MM.1S (cell line): ENCODE measurements at regions not wholly inside any gene's neighbourhood (a gene's known extent, or its start where the extent isn't known, plus 50 kb on each side); places are given as distances from the start of the nearest gene placed in this dataset.

Source experiments
- DNase-seq: peaks from one replicate; pipeline ENCODE4 v3.0.0-alpha.2; 2015
- H2AFZ ChIP-seq: fragments of 300-600 bp; sonication (generic); 2 replicates; pipeline ENCODE4 v1.6.0; 2016; ENCODE audit warnings: antibody characterized with exemption, low read length
- H3F3A ChIP-seq: fragments of 300-600 bp; sonication (generic); 2 replicates; pipeline ENCODE4 v1.6.1; 2016; ENCODE audit warnings: mild to moderate bottlenecking, antibody characterized with exemption, low read length, moderate library complexity, mixed read lengths; ENCODE audit not compliant: insufficient read depth
- H3K27ac ChIP-seq: fragments of 300-600 bp; sonication (generic); 2 replicates; pipeline ENCODE4 v1.5.1; 2016; ENCODE audit warnings: mild to moderate bottlenecking, low read length
- H3K27me3 ChIP-seq: fragments of 300-600 bp; sonication (generic); replicated peaks from 2 replicates; pipeline ENCODE4 v1.6.0; 2016; ENCODE audit warnings: low read length; ENCODE audit not compliant: insufficient read depth
- H3K36me3 ChIP-seq: fragments of 300-600 bp; sonication (generic); replicated peaks from 2 replicates; pipeline ENCODE4 v1.6.1; 2016; ENCODE audit warnings: mild to moderate bottlenecking, low read length, mixed read lengths; ENCODE audit not compliant: insufficient read depth
- H3K4me1 ChIP-seq: fragments of 300-600 bp; sonication (generic); 2 replicates; pipeline ENCODE4 v1.6.1; 2016; ENCODE audit warnings: low read length, mixed read lengths
- H3K4me2 ChIP-seq: fragments of 300-600 bp; sonication (generic); 2 replicates; pipeline ENCODE4 v1.6.0; 2016; ENCODE audit warnings: low read depth, low read length
- H3K4me3 ChIP-seq: fragments of 300-600 bp; sonication (generic); 2 replicates; pipeline ENCODE4 v1.5.1; 2016; ENCODE audit warnings: low read length, mixed read lengths
- H3K79me2 ChIP-seq: fragments of 300-600 bp; sonication (generic); 2 replicates; pipeline ENCODE4 v1.6.1; 2016; ENCODE audit warnings: mixed run types, low read length, mixed read lengths
- H3K9ac ChIP-seq: fragments of 300-600 bp; sonication (generic); 2 replicates; pipeline ENCODE4 v1.6.1; 2016; ENCODE audit warnings: low read length, mixed read lengths
- H3K9me2 ChIP-seq: fragments of 300-600 bp; sonication (generic); replicated peaks from 2 replicates; pipeline ENCODE4 v1.6.1; 2016; ENCODE audit warnings: mild to moderate bottlenecking, low read length, mixed read lengths; ENCODE audit not compliant: insufficient read depth
- H3K9me3 ChIP-seq: fragments of 300-600 bp; sonication (generic); replicated peaks from 2 replicates; pipeline ENCODE4 v1.6.1; 2016; ENCODE audit warnings: mild to moderate bottlenecking, low read length, mixed read lengths; ENCODE audit not compliant: insufficient read depth
- H4K20me1 ChIP-seq: fragments of 300-600 bp; sonication (generic); 2 replicates; pipeline ENCODE4 v1.6.1; 2016; ENCODE audit warnings: mild to moderate bottlenecking, low read length, moderate library complexity, mixed read lengths; ENCODE audit not compliant: insufficient read depth
- CTCF ChIP-seq: fragments of 300-600 bp; sonication (generic); IDR thresholded peaks from 2 replicates; pipeline ENCODE4 v1.5.1; 2016; ENCODE audit warnings: antibody characterized with exemption, low read length, mixed read lengths
- EZH2 ChIP-seq: fragments of 300-600 bp; sonication (generic); optimal IDR thresholded peaks from 2 replicates; pipeline ENCODE3; 2017; ENCODE audit warnings: low read depth, mild to moderate bottlenecking, antibody characterized with exemption, low read length, mixed read lengths
- EZH2phosphoT487 ChIP-seq: fragments of 300-600 bp; sonication (generic); IDR thresholded peaks from 2 replicates; pipeline ENCODE4 v1.6.1; 2018; ENCODE audit warnings: antibody characterized with exemption, low read length

DNA sequence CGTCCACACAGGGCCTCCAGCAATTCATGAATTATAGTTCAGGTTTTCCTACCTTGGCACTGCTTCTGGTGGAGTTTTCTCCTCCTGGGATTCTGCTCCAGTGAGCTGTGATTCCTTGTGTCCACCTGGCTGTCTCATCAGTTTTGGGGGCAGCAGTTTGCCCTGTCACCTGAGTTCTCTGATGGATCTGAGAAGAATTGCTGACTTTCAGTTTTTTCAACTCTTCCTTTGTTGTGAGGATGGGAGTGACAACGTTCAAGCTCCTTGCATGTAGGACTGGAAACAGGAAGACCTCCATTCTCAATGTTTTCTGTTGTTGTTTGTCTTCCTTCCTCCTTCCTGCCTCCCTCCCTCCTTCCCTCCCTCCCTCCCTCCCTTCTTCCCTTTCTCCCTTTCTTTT is 359.0 kb downstream of the TSN start:
- no peak overlapping the region for H3K9ac ChIP-seq
- H3K27ac ChIP-seq: no peak overlapping the region
- H3K79me2 ChIP-seq: no peaks in the 10 kb centered on the region
- H3K4me1 ChIP-seq: no peaks in the 10 kb centered on the region
- H3K4me3 ChIP-seq: no peak overlapping the region
- H3K9me3 ChIP-seq: no peaks in the 10 kb centered on the region
- no peak for TF ChIP-seq EZH2phosphoT487
- no peak for TF ChIP-seq CTCF
- TF ChIP-seq EZH2: no peak
- no peaks in the 10 kb centered on the region for H3K36me3 ChIP-seq
- no peaks in the 10 kb centered on the region for H4K20me1 ChIP-seq
- no peaks in the 10 kb centered on the region for H3K9me2 ChIP-seq
- no peaks in the 10 kb centered on the region for H3K27me3 ChIP-seq
- no peak overlapping the region for H2AFZ ChIP-seq
- no peaks in the 10 kb centered on the region for H3F3A ChIP-seq
- no peak for DNase-seq
- H3K4me2 ChIP-seq: no peak overlapping the region

DNA sequence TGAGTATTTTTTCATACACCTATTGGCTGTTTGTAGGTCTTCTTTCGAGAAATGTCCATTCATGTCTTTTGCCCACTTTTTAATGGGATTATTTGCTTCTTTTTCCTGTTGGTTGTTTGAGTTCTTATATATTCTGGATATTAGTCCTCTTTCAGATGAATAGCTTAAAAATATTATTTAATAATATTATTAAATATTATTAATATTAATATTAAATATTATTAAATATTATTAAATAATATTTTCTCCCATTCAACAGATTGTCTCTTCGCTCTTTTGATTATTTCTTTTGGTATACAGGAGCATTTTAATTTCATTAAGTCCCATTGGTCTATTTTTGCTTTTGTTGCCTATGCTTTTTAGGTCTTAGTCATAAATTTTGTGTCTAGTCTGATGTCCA is 361.9 kb downstream of the TSN start:
- no peak overlapping the region for H3K4me2 ChIP-seq
- no peaks in the 10 kb centered on the region for H4K20me1 ChIP-seq
- H3K9me2 ChIP-seq: no peaks in the 10 kb centered on the region

GRCh38 chr2:122129399-122129798 is 373.9 kb downstream of the TSN start:
- Histone ChIP-seq H3K27ac (no peak overlapping the region), H3K4me2 (no peak overlapping the region), H3K9me2 (no peaks in the 10 kb centered on the region), H3K9me3 (no peaks in the 10 kb centered on the region), H3K27me3 (no peaks in the 10 kb centered on the region), H3K9ac (no peak overlapping the region), H3K79me2 (no peaks in the 10 kb centered on the region), H3K4me1 (no peaks in the 10 kb centered on the region), H3F3A (no peaks in the 10 kb centered on the region), H3K4me3 (no peak overlapping the region), H2AFZ (no peak overlapping the region), H3K36me3 (no peaks in the 10 kb centered on the region), H4K20me1 (no peaks in the 10 kb centered on the region)
- TF ChIP-seq EZH2phosphoT487: no peak
- no peak for DNase-seq

More for the DNA sequence above, 361.9 kb downstream of the TSN start:
- Histone ChIP-seq H3K9me3 (no peaks in the 10 kb centered on the region), H3K4me1 (no peaks in the 10 kb centered on the region), H2AFZ (no peak overlapping the region), H3K9ac (no peak overlapping the region), H3K27me3 (no peaks in the 10 kb centered on the region), H3F3A (no peaks in the 10 kb centered on the region), H3K27ac (no peak overlapping the region), H3K36me3 (no peaks in the 10 kb centered on the region), H3K79me2 (no peaks in the 10 kb centered on the region), H3K4me3 (no peak overlapping the region)
- no peak for DNase-seq
- TF ChIP-seq EZH2 (no peak), EZH2phosphoT487 (no peak), CTCF (no peak)

GRCh38 chr2:122132147-122132691 is 376.8 kb downstream of the TSN start:
- H3K27ac ChIP-seq: no peak overlapping the region
- DNase-seq: no peak
- H3K4me3 ChIP-seq: no peak overlapping the region
- no peaks in the 10 kb centered on the region for H3F3A ChIP-seq
- H3K4me2 ChIP-seq: no peak overlapping the region
- no peaks in the 10 kb centered on the region for H3K9me3 ChIP-seq
- no peaks in the 10 kb centered on the region for H3K36me3 ChIP-seq
- TF ChIP-seq EZH2: no peak
- no peak for TF ChIP-seq CTCF
- no peak for TF ChIP-seq EZH2phosphoT487
- no peaks in the 10 kb centered on the region for H3K9me2 ChIP-seq
- H3K4me1 ChIP-seq: no peaks in the 10 kb centered on the region
- no peaks in the 10 kb centered on the region for H3K27me3 ChIP-seq
- no peak overlapping the region for H3K9ac ChIP-seq
- H2AFZ ChIP-seq: no peak overlapping the region
- no peaks in the 10 kb centered on the region for H4K20me1 ChIP-seq
- no peaks in the 10 kb centered on the region for H3K79me2 ChIP-seq
